HG03439 (cell line): ENCODE measurements at regions not wholly inside any gene's neighbourhood (a gene's known extent, or its start where the extent isn't known, plus 50 kb on each side); places are given as distances from the start of the nearest gene placed in this dataset.

ENCODE experiments used
- ATAC-seq: cut with Tn5 transposase; IDR thresholded peaks from one replicate; pipeline ENCODE4 v1.9.1; 2021; ENCODE audit warnings: mild to moderate bottlenecking, moderate library complexity; ENCODE audit not compliant: unreplicated experiment

- ATAC-seq = no peak
Measured at GRCh38 chr10:58995058-58995596, 181.3 kb upstream of the PHYHIPL start.

- ATAC-seq = no peak
Measured at GRCh38 chr10:58996063-58996462, 180.4 kb upstream of the PHYHIPL start.

GRCh38 chr10:58996866-58997265, 179.6 kb upstream of the PHYHIPL start:
- no peak for ATAC-seq

GRCh38 chr10:58998924-58999713, 177.3 kb upstream of the PHYHIPL start:
- ATAC-seq = no peak

GRCh38 chr10:59000162-59000825, 176.1 kb upstream of the PHYHIPL start:
- ATAC-seq = no peak

- no peak for ATAC-seq
Measured at GRCh38 chr10:59002011-59002410, 174.4 kb upstream of the PHYHIPL start.

- ATAC-seq = no peak
Measured at GRCh38 chr10:59003203-59003602, 173.2 kb upstream of the PHYHIPL start.

- ATAC-seq = no peak
Measured at GRCh38 chr10:59004392-59004791, 172.1 kb upstream of the PHYHIPL start.

- ATAC-seq = no peak
Measured at GRCh38 chr10:59006511-59007306, 169.7 kb upstream of the PHYHIPL start.

GRCh38 chr10:59007307-59008025, 169.0 kb upstream of the PHYHIPL start:
- ATAC-seq = no peak

- no peak for ATAC-seq
Measured at GRCh38 chr10:59008452-59008851, 168.0 kb upstream of the PHYHIPL start.

GRCh38 chr10:59011972-59012632, 164.3 kb upstream of the PHYHIPL start:
- no peak for ATAC-seq

- no peak for ATAC-seq
Measured at GRCh38 chr10:59012839-59013238, 163.6 kb upstream of the PHYHIPL start.

GRCh38 chr10:59016043-59016442, 160.4 kb upstream of the PHYHIPL start:
- no peak for ATAC-seq

GRCh38 chr10:59018977-59019376, 157.5 kb upstream of the PHYHIPL start:
- ATAC-seq = no peak

- no peak for ATAC-seq
Measured at GRCh38 chr10:59019603-59020002, 156.8 kb upstream of the PHYHIPL start.

GRCh38 chr10:59020502-59020901, 155.9 kb upstream of the PHYHIPL start:
- no peak for ATAC-seq

- no peak for ATAC-seq
Measured at GRCh38 chr10:59025981-59026765, 150.3 kb upstream of the PHYHIPL start.

- ATAC-seq = no peak
Measured at GRCh38 chr10:59027975-59028655, 148.3 kb upstream of the PHYHIPL start.
